ENCODE measurements at regions not wholly inside any gene's neighbourhood (a gene's known extent, or its start where the extent isn't known, plus 50 kb on each side); places are given as distances from the start of the nearest gene placed in this dataset.

DNA sequence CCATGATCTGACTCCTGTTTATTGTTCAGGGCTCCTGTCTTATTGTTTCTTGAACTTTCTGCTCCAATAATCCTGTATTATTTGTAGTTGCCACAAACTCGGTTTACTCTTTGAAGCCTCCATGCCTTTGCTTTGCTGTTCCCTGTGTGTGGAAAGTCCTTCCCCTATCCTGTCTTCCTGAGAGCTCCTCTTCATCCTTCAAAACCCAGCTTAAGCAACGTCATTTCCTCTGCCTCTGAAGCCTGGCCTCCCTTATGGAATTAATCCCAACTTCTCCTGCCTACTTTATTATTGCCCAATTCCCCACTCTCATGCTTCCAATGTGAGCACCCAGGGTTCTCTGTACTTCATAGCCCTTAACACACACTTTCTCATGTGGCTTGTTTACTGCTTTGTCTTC is 766.2 kb downstream of the MED13L start:
- TF ChIP-seq ZFX (IDR thresholded peaks at IDR 0.05) (no peak), YY1 (IDR thresholded peaks at IDR 0.05; ENCODE audit: extremely low read depth, insufficient replicate concordance, low read depth, low read length) (no peak), POLR2A (IDR thresholded peaks at IDR 0.05; ENCODE audit: borderline replicate concordance, extremely low read depth, insufficient read depth, insufficient read length) (no peak), RAD21 (IDR thresholded peaks at IDR 0.05; ENCODE audit: low read depth) (no peak), EZH2 (IDR thresholded peaks at IDR 0.05) (no peak), POLR2AphosphoS5 (IDR thresholded peaks at IDR 0.05; ENCODE audit: low read depth, low read length) (no peak), ZNF274 (IDR thresholded peaks at IDR 0.05; ENCODE audit: low read depth, low read length) (no peak), JUND (IDR thresholded peaks at IDR 0.05) (no peak), SP1 (IDR thresholded peaks at IDR 0.05; ENCODE audit: low read depth) (no peak)
- TF ChIP-seq, protein P1, sequence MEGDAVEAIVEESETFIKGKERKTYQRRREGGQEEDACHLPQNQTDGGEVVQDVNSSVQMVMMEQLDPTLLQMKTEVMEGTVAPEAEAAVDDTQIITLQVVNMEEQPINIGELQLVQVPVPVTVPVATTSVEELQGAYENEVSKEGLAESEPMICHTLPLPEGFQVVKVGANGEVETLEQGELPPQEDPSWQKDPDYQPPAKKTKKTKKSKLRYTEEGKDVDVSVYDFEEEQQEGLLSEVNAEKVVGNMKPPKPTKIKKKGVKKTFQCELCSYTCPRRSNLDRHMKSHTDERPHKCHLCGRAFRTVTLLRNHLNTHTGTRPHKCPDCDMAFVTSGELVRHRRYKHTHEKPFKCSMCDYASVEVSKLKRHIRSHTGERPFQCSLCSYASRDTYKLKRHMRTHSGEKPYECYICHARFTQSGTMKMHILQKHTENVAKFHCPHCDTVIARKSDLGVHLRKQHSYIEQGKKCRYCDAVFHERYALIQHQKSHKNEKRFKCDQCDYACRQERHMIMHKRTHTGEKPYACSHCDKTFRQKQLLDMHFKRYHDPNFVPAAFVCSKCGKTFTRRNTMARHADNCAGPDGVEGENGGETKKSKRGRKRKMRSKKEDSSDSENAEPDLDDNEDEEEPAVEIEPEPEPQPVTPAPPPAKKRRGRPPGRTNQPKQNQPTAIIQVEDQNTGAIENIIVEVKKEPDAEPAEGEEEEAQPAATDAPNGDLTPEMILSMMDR (IDR thresholded peaks at IDR 0.05 in 2 of 3, conservative IDR thresholded peaks at IDR 0.05 in 1 of 3; ENCODE audit: borderline replicate concordance in 1 of 3, insufficient read depth in 1 of 3, low read depth in 2 of 3, low read length in 2 of 3) = no peak
- TF ChIP-seq, protein P2, sequence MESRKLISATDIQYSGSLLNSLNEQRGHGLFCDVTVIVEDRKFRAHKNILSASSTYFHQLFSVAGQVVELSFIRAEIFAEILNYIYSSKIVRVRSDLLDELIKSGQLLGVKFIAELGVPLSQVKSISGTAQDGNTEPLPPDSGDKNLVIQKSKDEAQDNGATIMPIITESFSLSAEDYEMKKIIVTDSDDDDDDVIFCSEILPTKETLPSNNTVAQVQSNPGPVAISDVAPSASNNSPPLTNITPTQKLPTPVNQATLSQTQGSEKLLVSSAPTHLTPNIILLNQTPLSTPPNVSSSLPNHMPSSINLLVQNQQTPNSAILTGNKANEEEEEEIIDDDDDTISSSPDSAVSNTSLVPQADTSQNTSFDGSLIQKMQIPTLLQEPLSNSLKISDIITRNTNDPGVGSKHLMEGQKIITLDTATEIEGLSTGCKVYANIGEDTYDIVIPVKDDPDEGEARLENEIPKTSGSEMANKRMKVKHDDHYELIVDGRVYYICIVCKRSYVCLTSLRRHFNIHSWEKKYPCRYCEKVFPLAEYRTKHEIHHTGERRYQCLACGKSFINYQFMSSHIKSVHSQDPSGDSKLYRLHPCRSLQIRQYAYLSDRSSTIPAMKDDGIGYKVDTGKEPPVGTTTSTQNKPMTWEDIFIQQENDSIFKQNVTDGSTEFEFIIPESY (IDR thresholded peaks at IDR 0.05; ENCODE audit: extremely low read depth, insufficient replicate concordance, low read length) = no peak
- TF ChIP-seq, protein P3, sequence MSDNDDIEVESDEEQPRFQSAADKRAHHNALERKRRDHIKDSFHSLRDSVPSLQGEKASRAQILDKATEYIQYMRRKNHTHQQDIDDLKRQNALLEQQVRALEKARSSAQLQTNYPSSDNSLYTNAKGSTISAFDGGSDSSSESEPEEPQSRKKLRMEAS (IDR thresholded peaks at IDR 0.05) = no peak
- TF ChIP-seq, protein P4, sequence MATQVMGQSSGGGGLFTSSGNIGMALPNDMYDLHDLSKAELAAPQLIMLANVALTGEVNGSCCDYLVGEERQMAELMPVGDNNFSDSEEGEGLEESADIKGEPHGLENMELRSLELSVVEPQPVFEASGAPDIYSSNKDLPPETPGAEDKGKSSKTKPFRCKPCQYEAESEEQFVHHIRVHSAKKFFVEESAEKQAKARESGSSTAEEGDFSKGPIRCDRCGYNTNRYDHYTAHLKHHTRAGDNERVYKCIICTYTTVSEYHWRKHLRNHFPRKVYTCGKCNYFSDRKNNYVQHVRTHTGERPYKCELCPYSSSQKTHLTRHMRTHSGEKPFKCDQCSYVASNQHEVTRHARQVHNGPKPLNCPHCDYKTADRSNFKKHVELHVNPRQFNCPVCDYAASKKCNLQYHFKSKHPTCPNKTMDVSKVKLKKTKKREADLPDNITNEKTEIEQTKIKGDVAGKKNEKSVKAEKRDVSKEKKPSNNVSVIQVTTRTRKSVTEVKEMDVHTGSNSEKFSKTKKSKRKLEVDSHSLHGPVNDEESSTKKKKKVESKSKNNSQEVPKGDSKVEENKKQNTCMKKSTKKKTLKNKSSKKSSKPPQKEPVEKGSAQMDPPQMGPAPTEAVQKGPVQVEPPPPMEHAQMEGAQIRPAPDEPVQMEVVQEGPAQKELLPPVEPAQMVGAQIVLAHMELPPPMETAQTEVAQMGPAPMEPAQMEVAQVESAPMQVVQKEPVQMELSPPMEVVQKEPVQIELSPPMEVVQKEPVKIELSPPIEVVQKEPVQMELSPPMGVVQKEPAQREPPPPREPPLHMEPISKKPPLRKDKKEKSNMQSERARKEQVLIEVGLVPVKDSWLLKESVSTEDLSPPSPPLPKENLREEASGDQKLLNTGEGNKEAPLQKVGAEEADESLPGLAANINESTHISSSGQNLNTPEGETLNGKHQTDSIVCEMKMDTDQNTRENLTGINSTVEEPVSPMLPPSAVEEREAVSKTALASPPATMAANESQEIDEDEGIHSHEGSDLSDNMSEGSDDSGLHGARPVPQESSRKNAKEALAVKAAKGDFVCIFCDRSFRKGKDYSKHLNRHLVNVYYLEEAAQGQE (IDR thresholded peaks at IDR 0.05; ENCODE audit: low read depth) = no peak

All from HCT116 (cell line).